ENCODE measurements at regions not wholly inside any gene's neighbourhood (a gene's known extent, or its start where the extent isn't known, plus 50 kb on each side); places are given as distances from the start of the nearest gene placed in this dataset.

DNA sequence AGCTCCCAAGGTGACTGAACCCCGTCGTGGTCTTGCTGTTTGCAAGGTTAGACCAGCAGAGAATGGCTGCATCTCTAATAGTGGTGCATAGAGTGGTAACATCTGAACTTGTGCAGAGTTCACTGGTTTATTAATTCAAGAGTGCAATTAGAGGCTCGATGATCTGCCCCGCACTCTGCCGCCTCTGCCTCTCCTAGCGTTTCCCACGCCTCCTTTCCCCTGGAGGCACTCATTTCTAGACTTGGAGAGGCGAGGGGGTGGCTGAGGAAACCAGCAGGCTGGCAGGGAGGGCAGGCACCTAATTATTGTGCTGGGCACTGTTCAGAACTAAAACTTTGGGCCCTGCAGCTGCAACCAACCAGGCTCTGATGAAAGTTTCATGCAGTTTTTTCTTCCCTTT lies 363.5 kb upstream of the EEF2KMT start:
- H3K36me3 Mint-ChIP-seq (ENCODE audit: low read depth) = no peaks in the 10 kb centered on the region
- peaks cover 6% of the 10 kb centered on the region for H3K27me3 Mint-ChIP-seq
- no peaks in the 10 kb centered on the region for H3K9me3 Mint-ChIP-seq

DNA sequence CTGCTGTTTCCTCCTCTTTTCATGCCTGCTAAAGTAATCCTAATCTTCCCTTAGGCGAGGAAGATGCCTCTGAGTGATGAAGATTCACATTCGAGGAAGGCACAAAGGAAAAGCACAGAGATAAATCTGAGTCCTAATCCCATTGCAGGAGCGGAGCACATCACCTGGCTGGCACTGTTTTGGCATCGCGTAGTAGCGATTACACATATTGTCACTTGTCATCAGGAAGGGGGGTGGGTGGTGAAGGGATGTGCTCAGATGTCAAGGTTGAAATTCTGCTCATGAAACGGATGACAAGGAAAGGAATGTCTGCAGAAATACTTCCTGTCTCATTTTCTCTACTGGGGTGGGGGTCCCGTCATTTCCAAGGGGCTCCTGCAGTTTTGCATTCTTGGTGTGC lies 363.1 kb upstream of the EEF2KMT start:
- no peak for ATAC-seq
- Mint-ChIP-seq H3K27me3 (peaks cover 6% of the 10 kb centered on the region), H3K4me3 (no peak overlapping the region), H3K4me1 (ENCODE audit: low read depth) (no peaks in the 10 kb centered on the region), H3K9me3 (no peaks in the 10 kb centered on the region), H3K27ac (no peak overlapping the region), H3K36me3 (ENCODE audit: low read depth) (no peaks in the 10 kb centered on the region)
- ChIA-PET CTCF (no interaction called here), POLR2A (no interaction called here)
- DNase-seq = no peak
- intact Hi-C loops (cut with micrococcal nuclease) = no loop called here
- no peak for TF ChIP-seq CTCF (IDR thresholded peaks at IDR 0.05)

More for the DNA sequence above, 363.5 kb upstream of the EEF2KMT start:
- TF ChIP-seq CTCF (IDR thresholded peaks at IDR 0.05) = no peak
- no peak for DNase-seq
- CTCF ChIA-PET = no interaction called here
- POLR2A ChIA-PET = no interaction called here
- intact Hi-C loops (cut with micrococcal nuclease) = no loop called here
- no peak for ATAC-seq
- H3K27ac Mint-ChIP-seq = no peak overlapping the region
- H3K4me1 Mint-ChIP-seq (ENCODE audit: low read depth) = no peaks in the 10 kb centered on the region
- no peak overlapping the region for H3K4me3 Mint-ChIP-seq

GRCh38 chr16:5459863-5460262 lies 362.3 kb upstream of the EEF2KMT start:
- no peak for TF ChIP-seq CTCF (IDR thresholded peaks at IDR 0.05)
- no peak for ATAC-seq

DNA sequence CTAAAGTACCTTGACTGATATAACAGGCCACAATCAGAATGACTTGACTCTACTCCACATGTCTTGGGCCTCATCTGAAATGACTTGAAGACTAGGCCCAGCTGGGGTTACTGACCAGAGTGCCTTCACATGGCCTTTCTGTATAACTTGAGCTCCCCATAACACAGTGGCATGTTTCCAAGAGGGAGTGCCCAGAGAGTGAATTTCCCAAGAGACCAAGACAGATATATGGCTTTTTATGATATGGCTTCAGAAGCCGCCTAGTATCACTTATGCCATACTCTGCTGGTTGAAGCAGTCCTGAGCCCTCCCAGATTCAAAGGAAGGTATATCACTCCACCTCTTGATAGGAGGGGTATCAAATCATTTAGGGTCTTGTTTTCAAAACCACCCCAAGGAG lies 357.5 kb upstream of the EEF2KMT start:
- Mint-ChIP-seq H3K9me3 (no peaks in the 10 kb centered on the region), H3K4me1 (ENCODE audit: low read depth) (no peaks in the 10 kb centered on the region), H3K4me3 (no peak overlapping the region), H3K27ac (no peak overlapping the region), H3K36me3 (ENCODE audit: low read depth) (no peaks in the 10 kb centered on the region), H3K27me3 (peaks cover 10% of the 10 kb centered on the region)
- CTCF ChIA-PET = no interaction called here
- no peak for DNase-seq
- intact Hi-C loops (cut with micrococcal nuclease) = no loop called here
- TF ChIP-seq CTCF (IDR thresholded peaks at IDR 0.05) = no peak
- POLR2A ChIA-PET = no interaction called here
- no peak for ATAC-seq

More at GRCh38 chr16:5459863-5460262, 362.3 kb upstream of the EEF2KMT start:
- H3K27ac Mint-ChIP-seq = no peak overlapping the region
- ChIA-PET POLR2A (no interaction called here), CTCF (no interaction called here)
- H3K4me3 Mint-ChIP-seq = no peak overlapping the region
- intact Hi-C loops (cut with micrococcal nuclease) = no loop called here
- peaks cover 6% of the 10 kb centered on the region for H3K27me3 Mint-ChIP-seq
- no peaks in the 10 kb centered on the region for H3K9me3 Mint-ChIP-seq
- no peaks in the 10 kb centered on the region for H3K36me3 Mint-ChIP-seq (ENCODE audit: low read depth)
- no peak for DNase-seq
- no peaks in the 10 kb centered on the region for H3K4me1 Mint-ChIP-seq (ENCODE audit: low read depth)

- POLR2A ChIA-PET = no interaction called here
- Mint-ChIP-seq H3K27ac (no peak overlapping the region), H3K36me3 (ENCODE audit: low read depth) (no peaks in the 10 kb centered on the region), H3K27me3 (peaks cover 10% of the 10 kb centered on the region), H3K4me3 (no peak overlapping the region), H3K9me3 (no peaks in the 10 kb centered on the region), H3K4me1 (ENCODE audit: low read depth) (no peaks in the 10 kb centered on the region)
- intact Hi-C loops (cut with micrococcal nuclease) = no loop called here
- DNase-seq (no peak), ATAC-seq (no peak)
- CTCF ChIA-PET = no interaction called here
- no peak for TF ChIP-seq CTCF (IDR thresholded peaks at IDR 0.05)
Observed at GRCh38 chr16:5454349-5454748, 356.8 kb upstream of the EEF2KMT start.

All from activated CD8-positive, alpha-beta T cell treated with anti-CD3 and anti-CD28 coated beads for 36 hours (primary cell).